ENCODE measurements at regions not wholly inside any gene's neighbourhood (a gene's known extent, or its start where the extent isn't known, plus 50 kb on each side); places are given as distances from the start of the nearest gene placed in this dataset.

- no peak for TF ChIP-seq CTCF (IDR thresholded peaks at IDR 0.05)
- no peak for TF ChIP-seq POLR2A (IDR thresholded peaks at IDR 0.05)
Observed at GRCh38 chr5:176737746-176738636, 72.4 kb upstream of the UNC5A start.

All from Peyer's patch (tissue), 4 donors.